Retinal pigment epithelial cell (primary cell): ENCODE measurements at regions not wholly inside any gene's neighbourhood (a gene's known extent, or its start where the extent isn't known, plus 50 kb on each side); places are given as distances from the start of the nearest gene placed in this dataset.

Experiments used
- DNase-seq: peaks from one replicate; pipeline ENCODE4 v3.0.0-alpha.2; 2010; ENCODE audit warnings: low read depth
- H3K4me3 ChIP-seq: 2 replicates; pipeline ENCODE4 v1.5.1; 2011; ENCODE audit warnings: mild to moderate bottlenecking, low read length, control low read depth, moderate library complexity
- TF ChIP-seq, protein P1 (sequence below): conservative IDR thresholded peaks from 2 replicates; pipeline ENCODE4 v1.5.1; 2011; ENCODE audit warnings: low read depth, low read length, control low read depth, inconsistent platforms

DNA sequence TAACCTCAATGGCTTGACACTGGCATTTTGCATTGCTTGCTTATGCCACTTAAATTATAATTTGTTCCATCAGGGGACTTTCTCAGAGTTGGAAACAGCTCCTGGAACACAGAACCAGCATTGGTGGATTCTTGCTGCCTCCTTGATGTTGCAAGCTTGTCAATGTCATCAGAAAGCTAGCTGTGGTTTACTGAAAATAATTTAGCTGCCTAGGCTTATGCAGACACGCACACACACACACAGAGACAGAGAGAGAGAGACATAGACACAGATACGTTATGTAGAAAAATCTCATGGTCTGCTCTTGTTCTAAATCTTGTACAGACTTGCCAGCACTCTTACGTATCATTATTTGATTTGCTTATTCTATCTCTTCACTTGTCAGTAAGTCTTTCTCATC lies 78.0 kb downstream of the HMHB1 start:
- no peak for DNase-seq
- TF ChIP-seq, protein P1, sequence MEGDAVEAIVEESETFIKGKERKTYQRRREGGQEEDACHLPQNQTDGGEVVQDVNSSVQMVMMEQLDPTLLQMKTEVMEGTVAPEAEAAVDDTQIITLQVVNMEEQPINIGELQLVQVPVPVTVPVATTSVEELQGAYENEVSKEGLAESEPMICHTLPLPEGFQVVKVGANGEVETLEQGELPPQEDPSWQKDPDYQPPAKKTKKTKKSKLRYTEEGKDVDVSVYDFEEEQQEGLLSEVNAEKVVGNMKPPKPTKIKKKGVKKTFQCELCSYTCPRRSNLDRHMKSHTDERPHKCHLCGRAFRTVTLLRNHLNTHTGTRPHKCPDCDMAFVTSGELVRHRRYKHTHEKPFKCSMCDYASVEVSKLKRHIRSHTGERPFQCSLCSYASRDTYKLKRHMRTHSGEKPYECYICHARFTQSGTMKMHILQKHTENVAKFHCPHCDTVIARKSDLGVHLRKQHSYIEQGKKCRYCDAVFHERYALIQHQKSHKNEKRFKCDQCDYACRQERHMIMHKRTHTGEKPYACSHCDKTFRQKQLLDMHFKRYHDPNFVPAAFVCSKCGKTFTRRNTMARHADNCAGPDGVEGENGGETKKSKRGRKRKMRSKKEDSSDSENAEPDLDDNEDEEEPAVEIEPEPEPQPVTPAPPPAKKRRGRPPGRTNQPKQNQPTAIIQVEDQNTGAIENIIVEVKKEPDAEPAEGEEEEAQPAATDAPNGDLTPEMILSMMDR, result no peak
- no peak overlapping the region for H3K4me3 ChIP-seq

DNA sequence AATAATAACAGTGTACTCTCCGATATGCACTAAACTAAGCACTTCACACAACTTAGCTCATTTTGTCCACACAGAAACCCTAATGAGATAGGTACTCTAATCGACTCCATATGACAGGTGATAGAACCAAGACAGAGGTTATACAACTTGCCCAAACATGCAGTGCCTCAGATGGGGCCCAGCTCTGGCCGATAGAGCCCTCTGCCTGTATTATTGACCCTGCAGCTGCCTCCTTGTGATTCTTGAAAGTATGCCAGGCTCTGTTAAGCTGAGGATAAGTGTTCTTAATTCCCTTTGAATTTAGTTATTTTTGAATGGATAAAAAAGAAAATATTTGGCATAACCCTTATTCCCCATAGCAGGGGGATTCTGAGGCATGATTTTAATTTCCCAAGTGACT lies 78.5 kb downstream of the HMHB1 start:
- peak; percentile 65 for DNase-seq
- TF ChIP-seq, protein P1, result no peak
- H3K4me3 ChIP-seq, result no peak overlapping the region

DNA sequence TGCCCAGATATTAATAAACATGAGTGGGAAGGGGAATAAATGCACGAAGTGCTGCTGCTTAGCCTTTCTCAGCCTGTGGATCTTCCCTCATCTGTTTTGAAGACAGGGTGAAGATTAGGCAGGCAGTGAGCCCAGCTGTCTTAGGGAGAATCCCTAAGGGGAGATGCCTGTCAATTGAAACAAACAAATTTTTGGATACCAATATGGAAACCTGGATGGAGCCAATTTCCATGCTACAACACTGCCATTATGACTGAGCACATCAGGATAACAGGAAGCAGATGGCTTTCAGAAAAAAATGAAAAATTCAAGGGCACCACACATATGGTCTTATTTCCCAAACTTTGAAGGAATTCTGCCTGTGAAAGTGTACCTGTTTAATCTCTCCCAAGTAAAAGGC lies 80.3 kb downstream of the HMHB1 start:
- TF ChIP-seq, protein P1, result no peak
- no peak for DNase-seq

DNA sequence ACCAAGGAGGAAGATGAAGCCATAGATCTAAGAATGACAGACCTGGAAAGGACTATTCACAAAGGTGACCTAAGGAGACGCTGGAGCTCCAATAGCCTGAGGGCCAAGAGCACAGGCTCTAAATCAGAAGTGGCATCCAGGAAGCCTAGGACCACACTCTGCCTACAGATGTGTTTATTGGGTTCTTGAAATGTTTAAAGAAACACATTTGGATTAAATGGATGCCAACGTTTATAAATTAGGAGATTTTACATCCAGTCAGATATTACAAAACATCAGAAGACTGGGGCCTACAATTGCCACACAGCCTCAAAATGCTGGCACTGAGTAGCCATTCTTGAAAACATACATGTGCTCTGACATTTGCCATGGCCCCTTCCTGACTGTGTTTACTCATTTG lies 80.9 kb downstream of the HMHB1 start:
- no peak for DNase-seq
- TF ChIP-seq, protein P1, result no peak
- no peak overlapping the region for H3K4me3 ChIP-seq

More for the DNA sequence above, 80.3 kb downstream of the HMHB1 start:
- H3K4me3 ChIP-seq, result no peak overlapping the region

DNA sequence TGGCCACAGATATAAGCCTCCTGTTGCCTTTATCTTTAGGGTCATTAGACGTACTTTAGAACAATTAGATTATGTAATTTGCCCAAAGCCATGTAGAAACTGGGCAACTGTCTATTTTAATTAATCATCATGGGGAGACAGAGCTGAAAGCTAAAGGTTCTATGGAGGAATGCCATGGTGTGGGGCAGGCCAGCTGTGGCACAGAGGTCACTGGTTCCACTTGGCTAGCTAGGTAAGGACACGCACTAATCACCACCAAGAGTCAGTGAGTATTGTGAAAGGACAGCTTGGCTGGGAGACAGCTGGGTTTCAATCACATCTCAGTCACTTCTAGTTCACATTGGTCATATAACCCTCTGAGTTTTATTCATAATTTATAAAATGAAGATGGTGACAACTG lies 81.7 kb downstream of the HMHB1 start:
- TF ChIP-seq, protein P1, result no peak
- DNase-seq, result no peak
- H3K4me3 ChIP-seq, result no peak overlapping the region

DNA sequence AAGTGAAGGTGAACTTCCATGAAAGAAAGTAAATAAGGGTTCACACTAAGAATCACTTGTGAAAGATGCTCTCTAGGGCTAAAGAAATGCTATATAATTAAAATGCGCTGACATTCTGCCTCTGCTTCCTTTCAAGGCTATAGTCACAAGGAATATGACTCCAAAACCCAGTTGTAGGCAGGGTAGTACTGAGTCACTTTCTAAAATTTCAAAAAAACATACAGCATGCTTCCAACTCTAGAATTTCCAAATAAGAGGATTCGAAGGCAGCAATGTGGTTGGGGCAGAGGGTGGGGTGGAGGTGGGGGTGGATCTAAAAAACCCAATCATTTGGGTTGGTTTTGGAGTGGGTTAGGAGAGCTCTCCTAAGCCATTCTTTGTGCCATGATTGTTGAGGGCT lies 84.6 kb downstream of the HMHB1 start:
- no peak for DNase-seq
- TF ChIP-seq, protein P1, result no peak
- no peak overlapping the region for H3K4me3 ChIP-seq

DNA sequence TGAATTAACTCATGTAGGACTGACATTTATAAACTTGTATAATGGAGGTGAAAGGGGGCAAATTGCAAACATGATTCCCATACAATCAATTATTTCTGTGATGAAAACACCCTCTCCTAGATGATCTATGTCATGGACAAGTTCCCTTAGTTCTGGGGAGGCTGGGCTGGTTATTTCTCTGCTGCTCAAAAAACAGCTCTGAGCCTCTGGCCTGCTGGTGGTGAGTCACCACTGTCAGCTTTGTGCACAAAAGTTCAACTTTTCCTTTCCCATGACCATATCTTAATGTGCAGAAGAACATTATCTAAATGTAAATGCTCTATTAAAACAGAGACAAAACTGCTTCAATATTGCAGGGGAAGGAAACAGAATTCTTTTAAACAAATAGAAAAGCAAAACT lies 85.0 kb downstream of the HMHB1 start:
- no peak for DNase-seq
- TF ChIP-seq, protein P1, result no peak
- H3K4me3 ChIP-seq, result no peak overlapping the region
